ENCODE measurements at regions not wholly inside any gene's neighbourhood (a gene's known extent, or its start where the extent isn't known, plus 50 kb on each side); places are given as distances from the start of the nearest gene placed in this dataset.
A peak's percentile ranks its signal among the peaks of the same experiment; 100 is the strongest.

DNA sequence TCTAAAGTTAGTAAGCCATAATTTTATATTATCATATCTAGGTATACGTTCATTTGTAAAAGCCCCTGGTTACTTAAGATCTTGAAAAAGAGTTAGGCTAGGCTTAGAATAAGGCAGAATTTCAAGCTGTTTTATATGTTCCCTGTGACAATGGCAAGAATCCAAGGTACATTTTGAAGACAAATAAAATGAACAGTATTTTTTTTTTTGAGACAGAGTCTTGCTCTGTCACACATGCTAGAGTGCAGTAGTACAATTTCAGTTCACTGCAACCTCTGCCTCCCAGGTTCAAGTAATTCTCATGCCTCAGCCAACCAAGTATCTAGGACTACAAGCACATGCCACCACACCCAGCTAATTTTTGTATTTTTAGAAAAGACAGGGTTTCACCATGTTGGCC is 139.2 kb downstream of the DUSP6 start:
- no peak overlapping the region for H3K27ac ChIP-seq
- H3K4me3 ChIP-seq, result no peak overlapping the region
- TF ChIP-seq FOXP2 (optimal IDR thresholded peaks at IDR 0.05; ENCODE audit: control extremely low read depth, extremely low read length, insufficient read depth), result no peak
- no peak for TF ChIP-seq EZH2 (IDR thresholded peaks at IDR 0.05)
- no peak for TF ChIP-seq POLR2AphosphoS5 (IDR thresholded peaks at IDR 0.05; ENCODE audit: borderline replicate concordance, low read depth, low read length)
- H3K9ac ChIP-seq (ENCODE audit: insufficient read length), result no peak overlapping the region
- no peaks in the 10 kb centered on the region for H3K9me3 ChIP-seq (ENCODE audit: low read depth, low read length)
- no peaks in the 10 kb centered on the region for H3K36me3 ChIP-seq (ENCODE audit: insufficient read depth, low read length)
- no peak for DNase-seq (ENCODE audit: low read depth, low spot score)

DNA sequence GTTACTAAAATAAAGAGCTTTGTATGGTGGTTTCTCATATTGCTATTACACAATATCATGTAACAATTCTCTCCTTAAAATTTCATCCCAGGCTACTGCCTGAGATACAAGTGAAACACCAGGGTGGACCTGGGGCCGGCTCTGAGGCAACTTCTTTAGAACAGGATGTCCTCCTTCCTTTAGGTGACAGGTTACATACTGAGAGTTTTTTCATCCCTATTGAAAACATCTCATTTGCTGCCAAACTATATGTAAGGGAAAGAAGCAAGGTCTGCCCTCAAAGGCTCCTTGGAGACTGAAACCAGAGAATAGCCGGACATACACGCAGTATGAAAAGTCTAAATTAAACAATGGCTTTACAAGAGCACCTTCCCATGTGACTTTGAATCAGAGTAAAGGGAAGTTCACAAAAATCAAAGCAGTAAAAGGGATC is 139.9 kb downstream of the DUSP6 start:
- no peaks in the 10 kb centered on the region for H3K36me3 ChIP-seq (ENCODE audit: insufficient read depth, low read length)
- no peak overlapping the region for H3K4me3 ChIP-seq
- H3K9me3 ChIP-seq (ENCODE audit: low read depth, low read length), result no peaks in the 10 kb centered on the region
- TF ChIP-seq EZH2 (IDR thresholded peaks at IDR 0.05) (no peak), FOXP2 (optimal IDR thresholded peaks at IDR 0.05; ENCODE audit: control extremely low read depth, extremely low read length, insufficient read depth) (no peak), POLR2AphosphoS5 (IDR thresholded peaks at IDR 0.05; ENCODE audit: borderline replicate concordance, low read depth, low read length) (no peak)
- H3K9ac ChIP-seq (ENCODE audit: insufficient read length), result no peak overlapping the region
- H3K27ac ChIP-seq, result no peak overlapping the region
- no peak for DNase-seq (ENCODE audit: low read depth, low spot score)

DNA sequence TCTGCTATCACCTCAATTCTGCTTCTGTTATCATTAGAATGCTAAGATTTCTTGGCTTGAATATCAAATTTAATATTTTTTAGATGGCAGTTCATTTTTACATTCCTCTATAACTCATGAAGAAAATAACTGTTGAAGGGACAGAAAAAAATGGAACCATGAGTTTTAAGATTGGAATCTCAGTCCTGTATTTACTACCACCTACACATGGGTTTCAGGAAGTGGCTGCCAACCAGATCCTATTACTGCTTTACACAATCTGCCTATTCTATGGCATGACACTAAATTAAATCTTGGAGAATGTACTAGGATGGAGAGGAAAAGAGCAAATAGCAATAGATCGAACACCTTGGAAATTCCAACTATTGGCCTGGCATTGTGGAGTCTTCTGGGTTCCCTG is 140.8 kb downstream of the DUSP6 start:
- DNase-seq (ENCODE audit: low read depth, low spot score), result no peak
- no peak overlapping the region for H3K9ac ChIP-seq (ENCODE audit: insufficient read length)
- H3K27ac ChIP-seq, result no peak overlapping the region
- no peak overlapping the region for H3K4me3 ChIP-seq
- H3K36me3 ChIP-seq (ENCODE audit: insufficient read depth, low read length), result no peaks in the 10 kb centered on the region
- no peak for TF ChIP-seq FOXP2 (optimal IDR thresholded peaks at IDR 0.05; ENCODE audit: control extremely low read depth, extremely low read length, insufficient read depth)
- no peak for TF ChIP-seq EZH2 (IDR thresholded peaks at IDR 0.05)
- no peak for TF ChIP-seq POLR2AphosphoS5 (IDR thresholded peaks at IDR 0.05; ENCODE audit: borderline replicate concordance, low read depth, low read length)
- no peaks in the 10 kb centered on the region for H3K9me3 ChIP-seq (ENCODE audit: low read depth, low read length)

DNA sequence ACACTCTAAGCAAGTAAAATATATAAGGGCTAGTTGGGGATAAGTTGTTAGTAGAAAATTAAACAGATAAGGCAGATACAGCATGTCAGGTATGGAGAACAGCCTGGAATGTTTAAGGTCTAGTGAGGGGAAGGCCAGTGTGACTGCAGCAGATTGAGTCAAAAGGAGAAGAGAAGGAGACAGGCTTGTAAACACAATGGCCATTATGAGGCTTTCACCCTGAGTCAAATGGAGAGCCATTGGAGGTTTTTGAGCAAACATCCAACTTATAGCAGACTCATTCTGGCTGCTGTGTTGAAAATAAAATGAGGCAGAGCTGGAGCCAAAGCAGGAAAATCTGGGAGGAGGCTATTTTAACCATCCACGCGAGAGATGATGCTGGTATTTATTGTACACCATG is 142.0 kb downstream of the DUSP6 start:
- no peak for DNase-seq (ENCODE audit: low read depth, low spot score)
- no peak overlapping the region for H3K4me3 ChIP-seq
- H3K9ac ChIP-seq (ENCODE audit: insufficient read length), result no peak overlapping the region
- no peak overlapping the region for H3K27ac ChIP-seq
- TF ChIP-seq EZH2 (IDR thresholded peaks at IDR 0.05), result no peak
- no peak for TF ChIP-seq POLR2AphosphoS5 (IDR thresholded peaks at IDR 0.05; ENCODE audit: borderline replicate concordance, low read depth, low read length)
- no peak for TF ChIP-seq FOXP2 (optimal IDR thresholded peaks at IDR 0.05; ENCODE audit: control extremely low read depth, extremely low read length, insufficient read depth)
- no peaks in the 10 kb centered on the region for H3K9me3 ChIP-seq (ENCODE audit: low read depth, low read length)
- no peaks in the 10 kb centered on the region for H3K36me3 ChIP-seq (ENCODE audit: insufficient read depth, low read length)

DNA sequence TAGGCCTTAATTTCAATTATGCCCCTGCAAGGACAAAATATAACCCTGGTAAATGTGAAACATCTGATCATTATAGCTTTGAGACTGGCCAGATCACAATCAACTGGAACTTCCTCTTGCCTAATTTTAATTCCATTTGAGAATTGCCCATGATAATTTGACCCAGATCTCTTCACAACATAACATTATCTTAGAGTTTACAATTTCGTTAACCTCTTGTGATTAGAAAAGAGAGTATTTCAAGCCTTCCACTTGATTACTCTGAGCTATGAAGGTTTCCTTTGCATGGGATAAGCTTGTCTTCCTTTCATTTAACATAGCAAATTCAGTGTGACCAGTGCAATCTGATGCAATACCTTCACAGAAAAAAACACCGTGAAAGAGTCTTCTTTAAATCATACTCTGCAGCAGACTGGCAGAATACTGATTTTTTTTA is 143.6 kb downstream of the DUSP6 start:
- H3K9ac ChIP-seq (ENCODE audit: insufficient read length), result peak overlapping the region; percentile 56
- peak; percentile 40 for DNase-seq (ENCODE audit: low read depth, low spot score)
- TF ChIP-seq EZH2 (IDR thresholded peaks at IDR 0.05) (no peak), POLR2AphosphoS5 (IDR thresholded peaks at IDR 0.05; ENCODE audit: borderline replicate concordance, low read depth, low read length) (no peak), FOXP2 (optimal IDR thresholded peaks at IDR 0.05; ENCODE audit: control extremely low read depth, extremely low read length, insufficient read depth) (no peak)

DNA sequence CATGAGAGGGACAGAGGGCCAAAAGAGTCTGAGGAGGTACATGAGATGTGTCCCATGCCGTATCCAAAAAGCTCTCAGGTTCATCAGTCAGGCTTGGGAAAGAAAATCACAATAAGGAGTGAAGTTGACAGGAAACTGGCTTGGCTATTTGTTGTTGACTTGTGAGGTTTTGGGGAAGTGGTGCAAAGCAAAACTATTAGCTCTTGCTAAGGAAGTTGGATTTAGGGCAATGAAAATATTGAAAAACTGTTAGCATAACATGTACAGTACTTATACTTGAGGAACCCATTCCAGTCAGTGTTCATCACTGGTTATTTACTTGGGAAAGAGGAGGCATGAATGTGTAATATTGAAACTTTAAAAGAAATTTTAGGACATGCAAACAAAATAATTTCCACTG is 145.9 kb downstream of the DUSP6 start:
- no peak for TF ChIP-seq EZH2 (IDR thresholded peaks at IDR 0.05)
- TF ChIP-seq FOXP2 (optimal IDR thresholded peaks at IDR 0.05; ENCODE audit: control extremely low read depth, extremely low read length, insufficient read depth), result no peak
- no peak for TF ChIP-seq POLR2AphosphoS5 (IDR thresholded peaks at IDR 0.05; ENCODE audit: borderline replicate concordance, low read depth, low read length)
- DNase-seq (ENCODE audit: low read depth, low spot score), result no peak
- Histone ChIP-seq H3K36me3 (ENCODE audit: insufficient read depth, low read length) (no peaks in the 10 kb centered on the region), H3K9ac (ENCODE audit: insufficient read length) (no peak overlapping the region), H3K27ac (no peak overlapping the region), H3K9me3 (ENCODE audit: low read depth, low read length) (no peaks in the 10 kb centered on the region), H3K4me3 (no peak overlapping the region)

More for the DNA sequence above, 143.6 kb downstream of the DUSP6 start:
- Histone ChIP-seq H3K9me3 (ENCODE audit: low read depth, low read length) (no peaks in the 10 kb centered on the region), H3K36me3 (ENCODE audit: insufficient read depth, low read length) (no peaks in the 10 kb centered on the region), H3K27ac (peak overlapping the region; percentile 73; the same call in 1 of the 2 replicates), H3K4me3 (peak overlapping the region; percentile 33)

GRCh38 chr12:89205517-89205916 is 146.8 kb downstream of the DUSP6 start:
- Histone ChIP-seq H3K36me3 (ENCODE audit: insufficient read depth, low read length) (no peaks in the 10 kb centered on the region), H3K9me3 (ENCODE audit: low read depth, low read length) (no peaks in the 10 kb centered on the region), H3K27ac (no peak overlapping the region), H3K4me3 (no peak overlapping the region), H3K9ac (ENCODE audit: insufficient read length) (no peak overlapping the region)
- TF ChIP-seq POLR2AphosphoS5 (IDR thresholded peaks at IDR 0.05; ENCODE audit: borderline replicate concordance, low read depth, low read length) (no peak), EZH2 (IDR thresholded peaks at IDR 0.05) (no peak), FOXP2 (optimal IDR thresholded peaks at IDR 0.05; ENCODE audit: control extremely low read depth, extremely low read length, insufficient read depth) (no peak)
- DNase-seq (ENCODE audit: low read depth, low spot score), result no peak

DNA sequence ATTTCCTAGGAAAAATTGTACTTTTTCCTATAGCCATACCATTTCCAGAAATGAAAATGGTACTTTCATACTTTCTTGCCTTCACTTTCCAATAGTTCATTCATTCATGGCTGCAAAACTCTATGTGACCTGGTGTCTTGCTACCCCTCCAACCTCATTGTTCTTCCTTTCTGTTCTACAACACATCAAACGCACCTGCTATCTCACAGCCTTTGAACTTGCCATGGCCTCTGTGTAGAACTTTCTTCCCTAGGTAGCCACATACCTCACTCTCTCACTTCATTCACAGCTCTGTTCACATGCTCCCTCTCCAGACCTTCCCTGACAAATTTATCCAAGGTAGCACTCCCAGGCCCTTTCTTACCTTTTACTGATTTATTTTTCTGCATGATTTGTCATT is 149.2 kb downstream of the DUSP6 start:
- DNase-seq (ENCODE audit: low read depth, low spot score), result no peak

GRCh38 chr12:89200217-89200616 is 152.1 kb downstream of the DUSP6 start:
- Histone ChIP-seq H3K9me3 (ENCODE audit: low read depth, low read length) (no peaks in the 10 kb centered on the region), H3K36me3 (ENCODE audit: insufficient read depth, low read length) (no peaks in the 10 kb centered on the region), H3K9ac (ENCODE audit: insufficient read length) (no peak overlapping the region), H3K4me3 (no peak overlapping the region), H3K27ac (no peak overlapping the region)
- TF ChIP-seq POLR2AphosphoS5 (IDR thresholded peaks at IDR 0.05; ENCODE audit: borderline replicate concordance, low read depth, low read length) (no peak), EZH2 (IDR thresholded peaks at IDR 0.05) (no peak), FOXP2 (optimal IDR thresholded peaks at IDR 0.05; ENCODE audit: control extremely low read depth, extremely low read length, insufficient read depth) (no peak)
- no peak for DNase-seq (ENCODE audit: low read depth, low spot score)

More for the DNA sequence above, 149.2 kb downstream of the DUSP6 start:
- no peaks in the 10 kb centered on the region for H3K9me3 ChIP-seq (ENCODE audit: low read depth, low read length)
- no peak overlapping the region for H3K4me3 ChIP-seq
- no peak overlapping the region for H3K27ac ChIP-seq
- no peaks in the 10 kb centered on the region for H3K36me3 ChIP-seq (ENCODE audit: insufficient read depth, low read length)
- H3K9ac ChIP-seq (ENCODE audit: insufficient read length), result no peak overlapping the region
- no peak for TF ChIP-seq EZH2 (IDR thresholded peaks at IDR 0.05)
- TF ChIP-seq POLR2AphosphoS5 (IDR thresholded peaks at IDR 0.05; ENCODE audit: borderline replicate concordance, low read depth, low read length), result no peak
- no peak for TF ChIP-seq FOXP2 (optimal IDR thresholded peaks at IDR 0.05; ENCODE audit: control extremely low read depth, extremely low read length, insufficient read depth)

All from SK-N-MC (cell line).